Subcutaneous abdominal adipose tissue (tissue), 5 donors: ENCODE measurements at regions not wholly inside any gene's neighbourhood (a gene's known extent, or its start where the extent isn't known, plus 50 kb on each side); places are given as distances from the start of the nearest gene placed in this dataset.
A peak's percentile ranks its signal among the peaks of the same experiment; 100 is the strongest.

Experiments
- H3K27ac ChIP-seq: one replicate; pipeline ENCODE4 v1.7.0; 2013; ENCODE audit warnings: low read depth, mild to moderate bottlenecking, inconsistent platforms, low read length, moderate library complexity
- H3K27me3 ChIP-seq, 5 donors: one replicate each; pipeline ENCODE4 v1.7.0; 2013; ENCODE audit warnings: low read length in 5 of 5, inconsistent platforms in 1 of 5; ENCODE audit not compliant: control insufficient read depth in 5 of 5, insufficient read depth in 4 of 5
- H3K36me3 ChIP-seq, 5 donors: one replicate each; pipeline ENCODE4 v1.7.0; 2013; ENCODE audit warnings: low read length in 5 of 5; ENCODE audit not compliant: control insufficient read depth in 5 of 5, insufficient read depth in 5 of 5
- H3K4me1 ChIP-seq, 5 donors: one replicate each; pipeline ENCODE4 v1.7.0; 2013; ENCODE audit warnings: low read length in 5 of 5, mild to moderate bottlenecking in 3 of 5, moderate library complexity in 1 of 5; ENCODE audit not compliant: control insufficient read depth in 5 of 5, insufficient read depth in 5 of 5
- H3K4me3 ChIP-seq, 5 donors: one replicate each; pipeline ENCODE4 v1.7.0; 2013; ENCODE audit warnings: low read length in 5 of 5, low read depth in 1 of 5
- H3K9ac ChIP-seq, 5 donors: one replicate each; pipeline ENCODE4 v1.7.0; 2013; ENCODE audit warnings: low read length in 5 of 5, mild to moderate bottlenecking in 4 of 5, moderate library complexity in 3 of 5
- H3K9me3 ChIP-seq, 5 donors: one replicate each; pipeline ENCODE4 v1.7.0; 2013; ENCODE audit warnings: low read length in 5 of 5; ENCODE audit not compliant: control insufficient read depth in 5 of 5
- donor health status: healthy.
- donor health status: healthy.
- donor health status: healthy.
- donor health status: healthy.
- donor health status: healthy.

- H3K36me3 ChIP-seq: no peaks in the 10 kb centered on the region
- no peaks in the 10 kb centered on the region for H3K9me3 ChIP-seq
- H3K27ac ChIP-seq: no peak overlapping the region
- no peak overlapping the region for H3K4me3 ChIP-seq
- peaks cover 2 to 20% (median 14%) of the 10 kb centered on the region in 5 donors for H3K4me1 ChIP-seq
- peaks cover 0 to 3% (median 0%) of the 10 kb centered on the region in 5 donors for H3K27me3 ChIP-seq
- H3K9ac ChIP-seq: no peak overlapping the region
Observed at GRCh38 chr11:123265951-123266350, 70.9 kb upstream of the CLMP start.

- Histone ChIP-seq H3K4me3 (peak overlapping the region in 2 of 5 donors; percentile 10 to 25), H3K36me3 (no peaks in the 10 kb centered on the region), H3K9ac (no peak overlapping the region), H3K9me3 (no peaks in the 10 kb centered on the region), H3K4me1 (peaks cover 2 to 22% (median 14%) of the 10 kb centered on the region in 5 donors), H3K27ac (no peak overlapping the region), H3K27me3 (peaks cover 0 to 3% (median 0%) of the 10 kb centered on the region in 5 donors)
Observed at GRCh38 chr11:123264431-123264780, 69.4 kb upstream of the CLMP start.

DNA sequence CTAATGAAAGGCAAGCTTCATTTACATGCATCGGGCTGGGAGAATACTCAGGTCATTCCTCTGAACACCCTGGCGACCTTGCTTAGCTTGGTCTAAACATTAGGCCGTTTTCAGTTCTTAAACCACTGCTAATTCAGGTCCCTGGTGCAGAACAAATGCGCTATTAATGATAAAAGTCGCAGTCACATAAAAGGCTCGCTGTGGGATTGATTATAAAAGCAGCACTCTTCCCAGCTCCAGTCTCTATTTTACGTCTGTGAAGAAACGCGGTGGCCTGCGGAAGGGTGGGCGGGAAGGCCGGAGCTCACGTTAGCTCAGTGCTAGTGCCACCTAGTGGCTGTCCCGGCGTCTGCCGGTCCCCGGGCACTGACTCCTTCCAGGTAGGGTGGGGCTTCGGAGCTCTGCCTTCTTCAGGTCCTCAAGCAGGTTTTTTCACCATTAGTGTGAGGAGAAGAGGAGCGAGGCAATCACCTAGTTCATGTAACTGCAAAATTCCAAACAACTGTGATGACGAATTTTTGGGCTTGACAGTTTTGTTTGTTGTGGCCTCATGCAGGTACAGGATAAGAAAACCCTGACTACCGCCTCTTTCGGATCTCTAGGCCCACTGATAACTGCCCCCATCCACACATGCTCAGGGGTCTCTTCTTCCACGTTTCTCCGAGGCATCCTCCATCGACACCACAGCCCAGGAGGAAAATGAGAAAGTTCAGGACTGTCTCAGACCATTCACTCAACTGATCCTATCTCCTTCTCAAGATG is 66.5 kb upstream of the CLMP start:
- H3K27me3 ChIP-seq: no peaks in the 10 kb centered on the region
- H3K36me3 ChIP-seq: no peaks in the 10 kb centered on the region
- peak overlapping the region; percentile 53 to 64 (median 55) for H3K4me3 ChIP-seq
- peaks cover 2 to 22% (median 14%) of the 10 kb centered on the region in 5 donors for H3K4me1 ChIP-seq
- peaks cover 0 to 2% (median 0%) of the 10 kb centered on the region in 5 donors for H3K9me3 ChIP-seq
- H3K27ac ChIP-seq: no peak overlapping the region
- H3K9ac ChIP-seq: peak overlapping the region; percentile 20 to 71 (median 58)

DNA sequence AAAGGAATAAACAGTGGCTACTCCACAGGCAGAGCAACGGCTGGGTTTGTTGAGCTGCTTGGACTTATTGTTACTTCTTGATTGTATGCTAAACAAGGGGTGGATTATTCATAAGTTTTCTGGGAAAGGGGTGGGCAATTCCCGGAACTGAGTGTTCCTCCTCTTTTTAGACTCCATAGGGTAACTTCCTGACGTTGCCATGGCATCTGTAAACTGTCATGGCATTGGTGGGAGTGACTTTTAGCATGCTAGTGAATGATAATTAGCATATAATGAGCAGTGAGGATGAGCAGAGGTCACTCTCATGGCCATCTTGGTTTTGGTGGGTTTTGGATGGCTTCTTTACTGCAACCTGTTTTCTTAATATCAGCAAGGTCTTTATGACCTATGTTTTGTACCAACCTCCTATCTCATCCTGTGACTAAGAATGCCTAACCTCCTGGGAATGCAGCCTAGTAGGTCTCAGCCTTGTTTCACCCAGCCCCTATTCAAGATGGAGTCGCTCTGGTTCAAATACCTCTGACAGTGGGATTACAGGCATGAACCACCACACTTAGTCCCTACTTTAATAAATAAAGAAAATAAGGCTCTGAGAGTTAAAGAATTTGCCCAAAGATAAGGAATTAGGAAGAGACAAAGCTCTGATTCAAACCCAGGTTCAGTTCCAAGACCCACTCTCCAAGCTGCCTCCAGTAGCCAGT is 65.6 kb upstream of the CLMP start:
- H3K4me3 ChIP-seq: peak overlapping the region in 1 of 5 donors; percentile 60
- H3K9ac ChIP-seq: peak overlapping the region in 1 of 5 donors; percentile 61
- no peak overlapping the region for H3K27ac ChIP-seq

DNA sequence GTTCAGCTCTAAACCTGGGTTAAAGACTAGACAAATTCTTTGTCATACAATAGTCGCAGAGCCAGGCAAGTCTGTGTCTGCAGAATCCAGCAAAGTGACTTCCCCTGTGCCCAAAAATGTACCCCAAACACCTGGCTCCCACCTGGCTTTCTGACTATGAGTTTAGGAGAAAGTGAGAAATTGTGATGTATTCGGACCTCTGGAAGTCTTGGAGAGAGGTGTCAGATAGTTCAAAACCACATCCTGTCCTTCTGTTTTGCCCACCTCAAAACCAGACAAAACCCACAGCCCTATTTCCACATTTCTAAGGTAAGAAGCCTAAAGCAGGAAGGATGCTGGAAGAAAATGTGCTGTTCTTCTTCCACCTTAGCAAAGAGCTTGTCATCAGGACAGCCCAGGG is 63.8 kb upstream of the CLMP start:
- no peaks in the 10 kb centered on the region for H3K27me3 ChIP-seq

More for the DNA sequence above, 65.6 kb upstream of the CLMP start:
- Histone ChIP-seq H3K27me3 (no peaks in the 10 kb centered on the region), H3K4me1 (peaks cover 2 to 31% (median 19%) of the 10 kb centered on the region in 5 donors), H3K9me3 (peaks cover 0 to 2% (median 0%) of the 10 kb centered on the region in 5 donors), H3K36me3 (no peaks in the 10 kb centered on the region)

DNA sequence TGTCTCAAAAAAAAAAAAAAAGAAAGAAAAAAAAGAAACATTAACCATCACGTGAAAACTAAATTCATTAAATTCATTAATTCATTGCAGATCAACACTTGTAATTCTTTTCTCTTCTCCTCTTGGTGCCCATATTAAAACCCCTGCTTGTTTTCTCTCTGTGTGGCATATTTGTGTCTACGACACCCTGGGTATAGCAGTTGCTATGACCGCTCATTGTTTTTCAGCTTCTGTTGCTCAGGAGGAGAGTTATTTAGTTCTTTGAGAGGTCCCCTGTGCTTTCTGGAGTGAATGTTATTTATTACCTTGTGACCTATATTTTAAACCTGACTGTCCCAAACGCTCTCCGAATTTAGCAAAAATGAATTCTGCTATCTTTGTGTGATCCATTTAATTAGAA is 62.3 kb upstream of the CLMP start:
- Histone ChIP-seq H3K9me3 (peaks cover 0 to 2% (median 0%) of the 10 kb centered on the region in 5 donors), H3K4me3 (no peak overlapping the region), H3K9ac (no peak overlapping the region), H3K36me3 (no peaks in the 10 kb centered on the region), H3K27me3 (no peaks in the 10 kb centered on the region), H3K4me1 (peaks cover 5 to 36% (median 10%) of the 10 kb centered on the region in 5 donors), H3K27ac (no peak overlapping the region)

More for the DNA sequence above, 63.8 kb upstream of the CLMP start:
- Histone ChIP-seq H3K4me3 (no peak overlapping the region), H3K36me3 (no peaks in the 10 kb centered on the region), H3K9ac (no peak overlapping the region), H3K9me3 (peaks cover 0 to 2% (median 0%) of the 10 kb centered on the region in 5 donors), H3K27ac (no peak overlapping the region), H3K4me1 (peaks cover 5 to 27% (median 11%) of the 10 kb centered on the region in 5 donors)

DNA sequence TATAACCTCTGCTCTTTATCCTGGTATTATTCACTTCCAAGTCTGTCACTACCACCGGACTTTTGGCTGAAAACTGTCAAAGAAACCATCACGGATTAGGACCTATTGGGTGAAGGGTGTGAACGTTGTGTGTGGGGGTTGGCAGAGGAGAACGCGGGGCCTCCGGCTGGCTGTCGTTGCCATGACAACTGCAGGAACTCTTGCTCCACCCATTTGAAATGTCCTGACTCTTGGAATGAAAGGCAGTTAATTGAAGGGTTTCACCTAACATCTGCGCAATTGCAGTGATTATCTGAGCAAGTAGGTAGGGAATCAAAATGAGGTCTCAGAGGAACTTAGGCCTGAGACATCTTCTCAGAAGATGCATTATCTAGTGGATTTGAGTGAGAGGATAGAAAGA is 60.9 kb upstream of the CLMP start:
- H3K9me3 ChIP-seq: peaks cover 0 to 2% (median 0%) of the 10 kb centered on the region in 5 donors
- H3K4me3 ChIP-seq: no peak overlapping the region
- H3K4me1 ChIP-seq: peaks cover 4 to 41% (median 10%) of the 10 kb centered on the region in 5 donors
- H3K36me3 ChIP-seq: no peaks in the 10 kb centered on the region
- H3K27me3 ChIP-seq: no peaks in the 10 kb centered on the region
- H3K27ac ChIP-seq: peak overlapping the region; percentile 43
- H3K9ac ChIP-seq: peak overlapping the region in 1 of 5 donors; percentile 35

DNA sequence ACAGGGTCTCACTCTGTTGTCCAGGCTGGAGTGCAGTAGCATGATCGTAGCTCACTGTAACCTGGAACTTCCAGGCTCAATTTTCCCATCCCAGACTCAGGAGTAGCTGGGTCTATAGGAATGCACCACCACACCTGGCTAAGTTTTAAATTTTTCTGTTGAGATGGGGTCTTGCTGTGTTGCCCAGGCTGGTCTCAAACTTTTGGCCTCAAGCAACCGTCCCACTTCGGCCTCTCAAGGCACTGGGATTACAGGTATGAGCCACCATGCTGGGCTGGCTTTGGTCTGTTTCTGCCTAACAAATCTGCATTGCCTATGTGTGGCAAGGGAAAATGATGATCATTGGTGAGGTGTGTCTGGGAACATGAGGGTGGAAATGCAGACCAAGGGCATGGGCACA is 59.3 kb upstream of the CLMP start:
- Histone ChIP-seq H3K4me1 (peaks cover 4 to 39% (median 10%) of the 10 kb centered on the region in 5 donors), H3K36me3 (no peaks in the 10 kb centered on the region), H3K27me3 (no peaks in the 10 kb centered on the region), H3K9ac (no peak overlapping the region), H3K4me3 (no peak overlapping the region), H3K27ac (peak overlapping the region; percentile 62), H3K9me3 (peaks cover 0 to 2% (median 0%) of the 10 kb centered on the region in 5 donors)

- H3K9me3 ChIP-seq: no peaks in the 10 kb centered on the region
- H3K27me3 ChIP-seq: no peaks in the 10 kb centered on the region
- H3K4me1 ChIP-seq: peaks cover 4 to 39% (median 10%) of the 10 kb centered on the region in 5 donors
- H3K36me3 ChIP-seq: no peaks in the 10 kb centered on the region
- H3K27ac ChIP-seq: peak overlapping the region; percentile 62
- peak overlapping the region in 1 of 5 donors; percentile 68 for H3K9ac ChIP-seq
- no peak overlapping the region for H3K4me3 ChIP-seq
Observed at GRCh38 chr11:123253911-123254310, 58.9 kb upstream of the CLMP start.

DNA sequence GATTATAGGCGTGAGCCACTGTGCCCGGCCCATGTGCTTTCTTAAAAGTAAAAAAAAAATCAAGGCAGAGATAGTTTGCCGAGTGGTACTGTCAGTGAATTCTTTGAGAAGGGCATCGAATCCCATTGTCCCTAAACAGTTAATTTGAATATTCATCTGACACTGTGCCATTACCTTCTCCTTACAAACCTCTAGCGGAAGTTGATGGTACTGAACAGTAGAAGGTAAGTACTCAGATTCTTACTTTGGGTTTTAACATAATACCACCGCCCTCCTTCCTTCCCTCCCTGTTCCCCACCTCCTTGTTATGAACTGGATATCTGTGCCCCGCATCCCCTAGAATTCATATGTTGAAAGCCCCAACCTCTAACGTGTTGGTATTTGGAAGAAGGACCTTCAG is 58.2 kb upstream of the CLMP start:
- H3K27ac ChIP-seq: peak overlapping the region; percentile 62
- H3K27me3 ChIP-seq: no peaks in the 10 kb centered on the region
- H3K4me1 ChIP-seq: peaks cover 4 to 39% (median 10%) of the 10 kb centered on the region in 5 donors
- peak overlapping the region in 1 of 5 donors; percentile 68 for H3K9ac ChIP-seq
- no peak overlapping the region for H3K4me3 ChIP-seq
- H3K36me3 ChIP-seq: no peaks in the 10 kb centered on the region
- no peaks in the 10 kb centered on the region for H3K9me3 ChIP-seq
